HG03045 (cell line): ENCODE measurements at regions not wholly inside any gene's neighbourhood (a gene's known extent, or its start where the extent isn't known, plus 50 kb on each side); places are given as distances from the start of the nearest gene placed in this dataset.

ENCODE experiments used
- ATAC-seq: cut with Tn5 transposase; IDR thresholded peaks from one replicate; pipeline ENCODE4 v1.9.1; 2021; ENCODE audit warnings: mild to moderate bottlenecking, moderate library complexity; ENCODE audit not compliant: unreplicated experiment

DNA sequence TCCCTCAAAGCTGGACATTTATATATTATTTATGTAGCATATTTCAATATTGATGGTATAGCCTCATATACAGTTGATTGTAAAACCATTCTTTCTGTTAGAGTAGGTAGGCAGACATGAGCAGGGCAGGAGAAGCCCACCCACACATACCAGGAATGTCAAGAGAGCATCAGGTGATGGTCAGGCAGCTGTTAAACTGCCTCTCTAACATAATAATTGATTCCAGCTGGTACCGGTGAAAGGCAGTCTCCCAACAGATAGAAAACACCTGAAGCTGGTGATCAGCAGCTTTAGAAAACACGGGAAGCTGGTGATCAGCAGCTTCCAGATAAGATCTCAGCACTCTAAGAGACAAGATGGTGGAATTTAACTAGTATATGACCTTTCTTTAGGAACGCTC, 132.9 kb downstream of the SLITRK6 start:
- no peak for ATAC-seq

DNA sequence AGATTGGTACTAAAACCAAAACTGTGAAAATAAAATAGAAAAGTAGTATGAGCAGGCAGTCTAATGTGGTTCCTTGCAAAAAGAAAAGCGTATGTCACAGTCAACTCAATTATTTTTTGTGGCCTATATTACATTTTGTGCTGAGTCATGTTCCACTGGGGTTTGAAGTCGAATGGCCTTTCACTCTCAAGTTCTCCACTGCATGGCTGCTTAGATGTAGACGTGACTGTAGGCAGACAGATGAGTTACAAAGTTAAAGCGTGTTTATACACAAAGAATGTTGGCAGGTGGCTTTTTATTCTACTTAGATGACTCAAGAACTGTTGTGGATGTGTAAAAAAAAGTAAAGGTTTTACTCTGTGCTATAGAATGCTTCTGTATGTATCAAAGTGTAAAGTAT, 133.9 kb downstream of the SLITRK6 start:
- ATAC-seq, result no peak

DNA sequence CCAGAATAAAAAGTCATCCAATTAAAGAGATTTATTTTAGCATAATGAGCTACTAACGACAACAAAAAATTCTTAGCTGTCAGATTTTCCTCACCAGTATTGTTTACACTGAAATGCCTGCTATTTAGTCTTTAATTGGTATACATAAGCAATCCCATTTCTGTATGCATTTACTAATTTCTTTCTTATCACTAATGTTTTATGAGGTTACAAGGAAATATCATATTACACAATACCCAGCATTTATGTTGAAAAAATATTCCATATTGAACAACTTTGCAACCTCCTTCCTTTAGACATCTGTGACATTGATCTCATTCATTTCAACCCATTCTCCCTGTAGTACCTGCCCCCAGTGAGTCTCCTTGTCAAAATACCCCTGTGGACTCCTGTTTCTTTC, 135.4 kb downstream of the SLITRK6 start:
- no peak for ATAC-seq

DNA sequence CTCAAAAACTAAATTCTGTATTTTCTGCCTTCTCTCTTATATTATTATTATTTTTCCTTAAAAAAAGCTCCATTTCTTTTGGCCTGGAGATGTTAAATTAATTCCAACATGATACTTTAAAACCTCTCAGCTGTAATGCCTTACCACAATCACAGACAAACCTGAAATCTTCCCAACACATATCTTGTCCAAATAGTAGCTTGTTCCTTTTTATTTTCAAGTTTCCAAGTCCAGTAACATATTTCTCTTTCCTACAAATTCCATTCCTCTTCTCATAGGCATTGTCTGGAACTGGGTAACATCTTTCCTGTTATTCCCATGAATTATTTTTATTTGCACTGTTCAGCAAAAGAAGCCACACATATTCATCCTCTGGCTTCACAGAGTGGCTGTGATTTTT, 137.0 kb downstream of the SLITRK6 start:
- no peak for ATAC-seq

DNA sequence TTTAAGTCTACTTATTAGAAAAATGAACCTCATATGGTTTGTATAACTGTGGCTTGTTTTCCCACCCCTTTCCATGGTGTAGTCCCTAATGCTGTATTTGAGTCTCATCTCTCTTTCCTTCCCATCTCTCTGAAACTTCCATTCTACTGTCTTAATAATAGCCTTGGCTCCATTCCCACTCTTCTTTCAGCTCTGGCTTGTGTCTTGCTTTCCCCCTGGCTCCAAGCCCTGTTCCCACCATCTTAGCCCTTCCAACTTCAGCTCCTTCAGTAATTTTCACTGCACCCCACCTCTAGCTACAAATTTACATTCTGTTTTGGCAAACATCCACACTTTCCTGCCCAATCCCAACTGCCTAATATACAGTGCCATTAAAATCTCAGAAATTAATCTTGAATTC, 137.5 kb downstream of the SLITRK6 start:
- ATAC-seq, result no peak

DNA sequence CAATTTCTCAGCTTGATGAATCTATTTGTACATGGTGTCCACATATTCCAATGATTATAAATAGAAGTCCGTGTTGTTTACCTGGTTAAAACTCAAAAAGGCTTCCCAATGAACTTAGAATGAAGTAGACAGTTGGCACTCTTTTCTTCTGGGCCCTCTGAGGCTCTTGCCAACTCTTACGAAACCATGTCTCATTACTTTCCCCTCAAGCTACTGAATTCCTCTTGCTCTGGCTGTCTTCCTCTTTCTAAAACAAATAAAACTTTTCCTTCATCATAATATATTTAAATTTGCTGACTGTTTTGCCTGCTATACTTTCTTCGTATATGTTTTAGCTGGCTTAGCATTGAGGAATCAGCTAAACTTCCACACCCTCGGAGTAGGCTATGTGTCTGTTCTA, 139.7 kb downstream of the SLITRK6 start:
- ATAC-seq, result no peak

DNA sequence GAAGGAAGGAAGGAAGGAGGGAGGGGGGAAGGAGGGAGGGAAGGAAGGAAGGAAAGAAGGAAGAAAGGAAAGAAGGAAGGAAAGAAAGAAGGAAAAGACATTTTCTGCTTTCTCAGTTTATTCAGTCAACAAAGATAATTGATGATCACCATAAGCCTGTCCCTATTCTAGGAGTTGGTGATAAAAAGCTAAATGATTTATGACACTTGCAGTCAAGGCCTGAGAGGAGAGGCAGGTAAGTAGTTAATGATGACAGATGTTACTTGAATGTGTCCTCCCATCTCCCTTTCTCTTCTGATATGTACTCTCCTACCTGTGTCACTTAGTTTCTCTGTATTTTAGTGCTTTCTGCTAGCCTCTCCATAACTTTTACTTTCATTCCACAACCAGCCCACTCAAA, 141.3 kb downstream of the SLITRK6 start:
- ATAC-seq, result no peak

DNA sequence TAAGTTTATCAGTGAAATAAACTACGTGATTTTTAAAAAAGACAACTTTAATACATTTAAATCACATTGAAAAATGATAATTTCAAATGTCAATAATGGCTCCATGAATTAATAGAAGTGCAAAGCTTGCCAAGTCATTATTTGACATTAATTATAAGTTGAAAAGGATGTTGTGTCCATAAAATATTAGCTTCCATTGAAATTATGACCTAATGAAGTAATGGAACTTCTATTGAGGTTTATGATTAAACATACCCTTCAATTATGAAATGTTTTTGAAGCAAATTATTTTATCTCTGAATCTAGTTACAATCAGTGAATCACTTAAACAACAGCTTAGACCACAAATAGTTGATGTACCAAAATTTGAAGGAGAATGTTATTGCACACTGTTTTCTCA, 144.2 kb downstream of the SLITRK6 start:
- no peak for ATAC-seq

DNA sequence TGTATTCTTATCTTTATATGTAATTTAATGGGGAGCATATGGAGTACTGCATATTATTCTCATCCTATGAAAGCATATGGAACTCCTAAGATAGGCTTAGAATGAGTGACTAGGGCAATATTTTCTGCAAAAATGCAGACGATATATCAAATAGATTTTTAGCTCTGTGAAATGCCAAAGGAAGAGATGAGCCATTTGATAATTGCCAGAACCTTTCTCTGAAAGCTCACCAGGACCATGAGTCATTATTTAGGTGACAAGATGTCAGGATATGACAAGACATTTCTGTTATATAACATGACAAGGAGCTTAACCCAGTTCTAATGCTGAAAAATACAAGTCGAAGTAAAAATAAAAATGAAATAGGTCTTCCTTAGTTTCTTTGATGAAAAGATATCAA, 145.0 kb downstream of the SLITRK6 start:
- ATAC-seq, result no peak

DNA sequence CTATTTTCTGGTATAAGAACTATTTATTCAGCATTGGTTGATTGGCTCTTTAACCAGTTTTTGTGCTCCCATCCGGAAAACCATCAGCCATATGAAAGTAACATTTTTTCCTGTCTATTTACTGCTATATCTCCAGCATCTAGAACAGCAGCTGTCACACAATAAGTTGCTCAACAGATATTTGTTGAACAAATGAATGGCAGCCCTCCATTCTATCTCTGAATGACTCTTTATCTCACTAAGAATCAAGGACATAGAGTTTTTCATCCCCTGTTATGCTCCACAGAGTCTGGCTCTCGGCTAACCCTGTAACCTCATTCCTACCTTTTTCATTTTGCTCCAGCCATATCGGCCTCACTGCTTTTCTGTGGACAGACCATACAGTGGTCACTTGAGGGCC, 145.5 kb downstream of the SLITRK6 start:
- ATAC-seq, result no peak

DNA sequence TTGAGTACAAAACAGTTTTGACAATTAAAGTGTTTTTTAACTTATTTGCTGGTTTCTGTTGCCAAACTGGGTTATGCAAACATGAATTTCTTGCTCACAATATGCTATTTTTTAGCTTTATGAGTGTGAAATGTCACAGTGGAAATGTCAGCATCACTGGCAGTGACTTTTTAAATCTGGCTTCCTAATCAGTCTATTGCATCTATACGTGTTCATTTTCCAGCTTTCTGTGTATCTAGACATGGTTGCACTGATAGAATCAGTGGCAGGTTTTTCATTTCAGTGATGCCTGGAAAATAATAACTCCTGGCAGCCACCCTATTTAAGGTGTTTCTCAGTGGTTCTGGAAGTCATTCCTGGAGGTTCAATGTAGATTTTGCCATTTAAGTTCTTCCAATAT, 146.7 kb downstream of the SLITRK6 start:
- ATAC-seq, result no peak

DNA sequence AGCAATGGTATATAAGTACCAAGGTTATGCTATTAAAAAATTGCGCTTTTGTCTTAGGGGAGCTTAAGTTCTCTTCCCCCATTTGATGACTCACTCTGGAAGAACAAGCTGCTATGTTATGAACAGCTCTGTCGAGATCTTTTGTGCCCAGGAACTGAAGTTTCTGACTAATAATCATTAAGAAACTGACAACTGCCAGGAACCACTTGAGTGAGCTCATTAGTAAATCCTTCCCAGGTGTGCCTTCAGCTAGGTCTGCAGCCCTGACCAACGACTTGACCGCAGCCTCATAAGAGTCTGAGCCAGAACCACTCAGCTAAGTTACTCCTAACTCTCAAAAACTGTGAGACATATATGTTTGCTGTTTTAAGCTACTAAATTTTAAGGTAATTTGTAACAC, 147.8 kb downstream of the SLITRK6 start:
- ATAC-seq, result no peak

DNA sequence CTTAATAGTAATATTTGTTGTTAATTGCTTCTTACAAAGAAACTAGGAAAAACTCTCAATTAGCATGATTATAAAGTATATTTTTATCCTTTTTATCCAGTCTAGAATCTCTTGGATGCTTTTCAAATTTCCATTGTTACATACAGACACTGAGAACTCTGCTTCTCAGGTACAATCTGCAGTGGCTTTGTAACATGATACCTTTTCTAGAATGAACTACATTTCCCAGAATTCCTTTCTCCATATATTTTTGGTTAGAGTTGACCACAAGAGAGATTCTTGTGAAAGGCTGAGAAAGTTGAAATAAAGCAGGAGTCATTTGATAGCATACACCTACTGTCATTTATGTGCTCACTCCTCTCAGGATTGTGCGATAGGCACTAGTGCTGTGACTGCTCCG, 148.6 kb downstream of the SLITRK6 start:
- no peak for ATAC-seq

DNA sequence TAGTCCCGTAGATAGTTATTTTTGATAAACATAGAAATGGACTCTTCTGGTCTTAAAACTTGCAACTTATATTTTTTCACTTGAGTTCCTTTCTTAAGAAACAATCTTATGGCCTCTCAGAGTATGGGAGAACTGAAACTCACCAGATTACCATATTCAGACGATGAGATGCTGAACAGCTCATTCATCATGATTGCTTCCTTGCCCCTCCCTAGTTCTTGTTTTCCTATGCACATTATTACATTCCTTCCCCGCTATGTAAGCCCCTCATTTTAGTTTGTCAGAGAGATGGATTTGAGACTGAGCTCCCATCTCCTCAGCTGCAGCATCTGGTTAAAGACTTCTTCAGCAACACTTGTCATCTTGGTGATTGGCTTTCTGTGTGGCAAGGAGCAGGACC, 158.5 kb downstream of the SLITRK6 start:
- ATAC-seq, result no peak

DNA sequence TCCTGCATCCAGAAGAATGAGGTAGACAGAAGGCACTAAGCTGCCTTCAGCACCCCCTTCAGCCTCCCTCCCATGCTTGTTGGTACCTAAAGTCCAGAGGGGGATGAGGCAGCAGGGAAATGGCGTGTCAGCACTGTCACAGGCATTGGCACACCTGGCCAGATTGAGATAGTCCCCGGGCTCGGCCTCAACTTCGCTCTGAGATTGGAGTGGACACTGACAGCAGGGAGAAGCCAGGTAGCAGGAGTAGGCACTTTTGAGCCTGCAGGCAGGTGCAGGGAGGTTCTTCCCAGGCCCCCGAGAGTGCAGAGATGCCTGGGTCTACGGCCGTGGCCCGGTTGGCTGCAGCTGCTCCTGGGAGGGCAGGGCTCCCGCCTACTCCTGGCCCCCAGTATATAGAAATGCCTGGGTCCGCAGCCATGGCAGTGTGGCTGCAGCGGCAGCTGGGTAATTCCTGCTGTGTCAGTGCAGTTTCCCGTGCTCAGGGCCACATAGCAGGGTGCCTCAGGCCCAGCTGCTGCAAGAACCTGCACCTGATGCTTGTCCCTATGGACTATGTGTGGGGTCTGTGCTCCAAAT, 160.3 kb downstream of the SLITRK6 start:
- ATAC-seq, result no peak

DNA sequence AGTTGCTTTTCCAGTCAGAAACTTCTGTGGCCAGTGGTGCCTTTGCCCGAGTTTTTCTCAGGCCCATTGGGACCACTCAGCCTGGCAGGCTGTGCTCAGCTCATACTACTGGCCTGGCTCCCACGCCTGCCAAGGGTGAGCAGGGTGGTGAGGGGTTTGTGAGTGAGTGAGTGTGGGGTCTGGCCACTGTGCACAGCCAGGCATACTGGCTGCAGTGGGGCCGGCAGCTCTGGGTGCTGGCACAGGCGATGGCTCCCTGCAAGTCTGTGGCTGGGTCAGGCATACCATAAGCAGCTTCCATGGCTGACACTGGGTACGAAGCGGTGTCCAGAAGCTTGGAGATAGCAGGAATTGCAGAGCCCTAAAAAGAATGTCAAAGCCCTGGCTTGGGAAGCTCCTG, 161.0 kb downstream of the SLITRK6 start:
- ATAC-seq, result no peak

DNA sequence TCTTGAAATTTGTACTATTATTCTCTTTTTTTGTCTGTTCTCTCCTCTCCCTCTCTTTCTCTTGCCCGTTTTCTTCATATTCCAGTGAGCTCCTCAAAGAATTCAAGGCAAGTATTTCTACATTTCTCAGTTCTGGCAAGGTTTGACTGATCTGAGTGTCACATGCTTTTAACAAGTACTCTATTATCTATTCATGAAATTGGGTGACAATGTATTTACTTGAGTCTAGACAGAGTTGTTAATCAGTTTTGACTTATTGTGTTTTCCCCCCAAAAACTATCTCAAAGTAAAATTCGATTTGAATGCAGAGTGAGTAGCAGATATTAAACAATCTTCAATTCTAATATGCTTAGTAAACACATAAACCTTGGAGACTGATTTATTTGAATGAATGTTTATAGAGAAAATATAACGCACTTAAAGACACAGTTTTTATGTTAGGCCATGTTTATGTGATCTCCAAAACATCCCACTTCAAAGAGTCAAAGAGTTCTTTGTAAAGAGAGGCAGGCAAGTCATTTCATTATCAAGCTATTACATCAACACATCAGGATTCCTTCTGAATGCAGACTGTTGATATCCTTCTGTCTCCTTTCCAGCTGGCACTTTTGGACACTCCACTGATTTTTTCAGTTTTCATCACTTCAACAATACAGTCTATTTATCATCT, 166.6 kb downstream of the SLITRK6 start:
- ATAC-seq, result no peak

DNA sequence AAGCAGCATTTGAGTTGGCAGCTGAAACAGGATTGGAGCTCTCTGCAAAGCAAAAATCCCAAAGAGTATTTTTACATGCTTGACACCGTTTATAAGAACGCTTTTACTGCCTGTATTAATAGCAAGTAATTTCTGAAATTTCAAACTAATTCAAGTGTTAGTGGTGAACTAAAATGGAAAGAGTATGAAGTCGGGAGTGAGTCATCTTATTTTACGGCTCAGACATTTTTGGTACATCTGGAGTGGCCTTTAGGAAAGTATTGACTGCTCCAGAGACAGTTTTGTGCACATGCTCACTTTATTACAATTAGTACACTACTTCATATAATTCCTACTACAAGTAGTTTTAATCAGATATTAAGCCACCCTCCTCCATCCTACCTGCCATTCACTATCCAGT, 167.4 kb downstream of the SLITRK6 start:
- ATAC-seq, result no peak

DNA sequence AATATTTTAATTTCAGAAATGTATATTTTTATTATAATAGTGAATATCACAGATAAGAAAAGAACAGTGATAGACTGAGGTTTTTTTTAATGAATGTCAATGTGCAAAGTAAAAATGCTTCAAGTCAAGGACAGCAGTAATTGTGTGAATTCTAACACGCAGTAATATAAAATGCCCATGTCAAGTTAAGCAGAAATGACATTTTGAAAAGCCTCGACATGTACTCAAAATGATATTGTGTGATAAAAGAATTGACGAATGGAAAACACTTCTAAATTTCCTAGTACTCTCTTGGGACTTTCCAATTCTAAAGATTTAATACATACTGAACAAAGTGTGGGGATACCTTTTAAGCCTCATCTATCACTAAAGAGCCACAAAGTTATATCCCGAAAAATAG, 172.6 kb downstream of the SLITRK6 start:
- no peak for ATAC-seq

DNA sequence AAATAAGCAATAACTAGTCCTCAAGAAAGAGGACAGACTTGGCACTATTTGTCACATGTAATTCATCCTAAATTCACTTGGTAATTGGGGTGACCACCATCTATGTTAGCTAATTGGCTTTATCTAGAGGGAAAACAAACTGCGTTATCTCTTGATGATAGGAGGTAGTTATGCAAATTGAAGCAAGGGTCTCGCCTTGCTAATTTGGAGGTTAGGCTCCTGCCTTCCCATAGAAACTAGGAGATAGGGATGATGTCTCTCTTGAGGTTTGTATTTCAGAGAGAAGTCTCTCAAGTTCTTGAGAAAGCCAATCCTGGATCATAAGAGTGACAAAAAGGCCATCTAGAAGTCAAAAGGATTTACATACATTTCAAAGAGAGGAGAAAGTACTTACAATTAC, 179.9 kb downstream of the SLITRK6 start:
- ATAC-seq, result no peak

DNA sequence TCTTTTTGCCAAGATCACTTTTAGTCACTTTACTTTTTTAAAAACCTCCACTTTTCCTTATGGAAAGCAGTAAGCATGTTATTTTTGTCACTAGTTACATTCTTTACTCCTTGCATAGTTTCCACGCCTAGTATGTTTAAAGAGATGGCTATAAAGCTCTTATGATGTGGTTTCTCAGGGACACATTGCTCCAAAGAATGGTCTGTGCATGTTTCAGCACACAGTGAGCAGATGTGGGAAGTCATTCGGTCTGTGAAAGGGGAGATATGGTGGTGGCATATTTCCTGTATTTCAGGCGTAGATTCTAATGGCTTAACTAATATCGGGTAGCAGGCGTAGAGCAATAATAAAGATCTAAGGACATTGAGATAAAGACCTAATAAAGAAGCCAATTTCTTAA, 180.7 kb downstream of the SLITRK6 start:
- no peak for ATAC-seq

DNA sequence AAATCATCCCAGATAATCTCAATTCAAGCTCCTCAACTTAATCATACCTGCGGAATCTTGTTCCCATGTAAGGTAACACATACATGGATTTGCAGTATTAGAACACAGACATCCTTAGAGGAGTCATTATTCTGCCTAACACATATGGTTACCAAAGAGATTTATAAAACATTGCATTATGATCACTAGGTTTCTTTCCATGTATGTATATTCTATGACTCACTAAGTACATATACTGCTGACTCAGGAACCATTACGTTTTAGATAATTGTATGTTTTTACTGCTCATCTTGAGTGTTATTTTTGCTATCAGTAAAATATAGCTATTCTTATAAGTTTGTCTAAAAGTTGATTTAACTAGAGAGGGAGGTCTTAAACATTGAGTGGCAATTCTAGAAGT, 182.9 kb downstream of the SLITRK6 start:
- ATAC-seq, result no peak

DNA sequence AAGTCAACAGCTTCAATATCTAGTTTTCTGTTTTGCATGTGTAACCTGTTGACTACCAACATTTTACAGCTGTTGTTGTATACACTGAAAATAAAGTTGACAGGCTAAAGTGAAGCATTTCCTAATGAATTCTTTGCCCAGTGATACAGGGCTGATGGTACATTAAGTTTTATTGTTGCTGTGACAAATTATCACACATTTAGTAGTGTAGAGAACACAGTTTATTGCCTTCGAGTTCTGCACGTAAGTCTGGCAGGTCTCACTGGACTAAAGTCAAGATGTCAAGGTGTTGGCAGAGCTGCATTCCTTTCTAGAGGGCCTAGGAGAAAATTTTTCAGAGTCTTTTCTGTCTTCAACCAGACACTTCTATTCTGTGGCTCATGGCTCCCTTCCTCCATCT, 184.2 kb downstream of the SLITRK6 start:
- ATAC-seq, result no peak
